ENCODE measurements at regions not wholly inside any gene's neighbourhood (a gene's known extent, or its start where the extent isn't known, plus 50 kb on each side); places are given as distances from the start of the nearest gene placed in this dataset.

GRCh38 chr12:67430708-67431335, 161.7 kb downstream of the CAND1 start:
- no peak for TF ChIP-seq CTCF (conservative IDR thresholded peaks at IDR 0.05; ENCODE audit: low read depth, low read length)
- no peak for TF ChIP-seq EZH2 (IDR thresholded peaks at IDR 0.05; ENCODE audit: borderline replicate concordance, low read depth, low read length, poor library complexity, severe bottlenecking)

All from A673 (cell line).